Heart left ventricle (tissue), 13 donors: ENCODE measurements at regions not wholly inside any gene's neighbourhood (a gene's known extent, or its start where the extent isn't known, plus 50 kb on each side); places are given as distances from the start of the nearest gene placed in this dataset.

Source experiments
- POLR2A ChIP-seq, 2 donors: fragments of 450-650 bp; IDR thresholded peaks; one replicate each; pipeline ENCODE4 v1.6.1; 2017; ENCODE audit warnings: antibody characterized with exemption in 2 of 2, mild to moderate bottlenecking in 2 of 2, moderate library complexity in 2 of 2
- TF ChIP-seq, protein P1 (sequence below), 12 donors: fragments of 200-600 bp; sonication (generic) in 4 of 12; IDR thresholded peaks; one replicate each; pipeline versions ENCODE4 v1.5.0 to v1.8.0; 2018 to 2022; ENCODE audit warnings: antibody characterized with exemption in 12 of 12, mild to moderate bottlenecking in 5 of 12
- donor health status: ischemic (EF 13 %, LVEDD 7.1; RV severe dilation, severe dysfunction).
- donor health status: DM: no; HTN: yes; CAD: no.
- donor health status: DM: no; HTN: no; CAD: no.
- donor health status: ischemic (EF 25% LVEDD 6.9; RV normal size, moderate dysfunction).
- donor health status: ischemic (EF 25% LVEDD 5.7; RV mildly dilated, moderate dysfunction).
- donor health status: ischemic (EF 35%, LVEDD 5.7; RV mildly dilated, moderate dysfunction).
- donor health status: nonischemic (EF 11% LVEDD 7.7; RV severe dilation, severe dysfunction).
- donor health status: DM: yes; HTN: yes; CAD: no.
- donor health status: PGD.
- donor health status: ischemic (EF 29% LVEDD 5.4; RV normal size, mild dysfunction).
- donor health status: nonischemic (EF 23%, LVEDD 6.1; RV moderate dilation, normal function).

DNA sequence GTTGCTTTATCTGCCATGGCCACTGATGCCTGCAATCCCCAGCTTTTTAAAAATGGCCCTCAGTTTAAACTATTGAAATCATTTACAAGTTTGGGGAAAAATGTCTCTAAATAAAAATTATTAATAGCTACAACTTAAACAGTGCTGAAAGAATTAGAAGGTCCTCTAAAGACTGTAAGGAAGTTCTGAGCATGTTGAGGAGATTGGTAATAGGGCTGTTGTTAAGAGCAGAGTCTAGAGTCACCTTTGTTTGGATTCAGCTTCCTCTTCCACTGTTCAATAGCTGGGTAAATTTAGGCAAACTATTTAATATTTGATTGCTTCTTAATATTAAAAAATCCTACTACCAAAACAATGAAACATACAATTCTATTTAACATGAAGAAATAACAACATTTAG lies 1127.1 kb upstream of the DDX18 start:
- TF ChIP-seq, protein P1, sequence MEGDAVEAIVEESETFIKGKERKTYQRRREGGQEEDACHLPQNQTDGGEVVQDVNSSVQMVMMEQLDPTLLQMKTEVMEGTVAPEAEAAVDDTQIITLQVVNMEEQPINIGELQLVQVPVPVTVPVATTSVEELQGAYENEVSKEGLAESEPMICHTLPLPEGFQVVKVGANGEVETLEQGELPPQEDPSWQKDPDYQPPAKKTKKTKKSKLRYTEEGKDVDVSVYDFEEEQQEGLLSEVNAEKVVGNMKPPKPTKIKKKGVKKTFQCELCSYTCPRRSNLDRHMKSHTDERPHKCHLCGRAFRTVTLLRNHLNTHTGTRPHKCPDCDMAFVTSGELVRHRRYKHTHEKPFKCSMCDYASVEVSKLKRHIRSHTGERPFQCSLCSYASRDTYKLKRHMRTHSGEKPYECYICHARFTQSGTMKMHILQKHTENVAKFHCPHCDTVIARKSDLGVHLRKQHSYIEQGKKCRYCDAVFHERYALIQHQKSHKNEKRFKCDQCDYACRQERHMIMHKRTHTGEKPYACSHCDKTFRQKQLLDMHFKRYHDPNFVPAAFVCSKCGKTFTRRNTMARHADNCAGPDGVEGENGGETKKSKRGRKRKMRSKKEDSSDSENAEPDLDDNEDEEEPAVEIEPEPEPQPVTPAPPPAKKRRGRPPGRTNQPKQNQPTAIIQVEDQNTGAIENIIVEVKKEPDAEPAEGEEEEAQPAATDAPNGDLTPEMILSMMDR (IDR thresholded peaks at IDR 0.05), result no peak
- TF ChIP-seq POLR2A (IDR thresholded peaks at IDR 0.05), result no peak
